OCI-LY1 (cell line): ENCODE measurements at regions not wholly inside any gene's neighbourhood (a gene's known extent, or its start where the extent isn't known, plus 50 kb on each side); places are given as distances from the start of the nearest gene placed in this dataset.

Source experiments
- H2AFZ ChIP-seq: fragments of 200-600 bp; sonication (generic), shearing (Covaris generic); 2 replicates; pipeline ENCODE4 v1.6.0; 2014; ENCODE audit warnings: antibody characterized with exemption, mild to moderate bottlenecking, low read length
- H3F3A ChIP-seq: fragments of 200-600 bp; sonication (generic), shearing (Covaris generic); 2 replicates; pipeline ENCODE4 v1.6.0; 2014; ENCODE audit warnings: mild to moderate bottlenecking, antibody characterized with exemption, low read length, moderate library complexity; ENCODE audit not compliant: insufficient read depth
- H3K27ac ChIP-seq: fragments of 200-600 bp; sonication (generic); 2 replicates; pipeline ENCODE4 v1.5.1; 2014; ENCODE audit warnings: low read length, mixed run types, mild to moderate bottlenecking, low read depth; ENCODE audit not compliant: poor library complexity, severe bottlenecking
- H3K27me3 ChIP-seq: fragments of 200-600 bp; sonication (generic); 2 replicates; pipeline ENCODE4 v1.6.0; 2014; ENCODE audit warnings: antibody characterized with exemption, mild to moderate bottlenecking, low read length, moderate library complexity; ENCODE audit not compliant: insufficient read depth
- H3K36me3 ChIP-seq: fragments of 200-600 bp; sonication (generic); 2 replicates; pipeline ENCODE4 v1.6.1; 2014; ENCODE audit warnings: mild to moderate bottlenecking, antibody characterized with exemption, low read length, moderate library complexity, mixed read lengths; ENCODE audit not compliant: insufficient read depth
- H3K4me1 ChIP-seq: fragments of 200-600 bp; sonication (generic); 2 replicates; pipeline ENCODE4 v1.5.1; 2014; ENCODE audit warnings: mild to moderate bottlenecking, low read length, moderate library complexity; ENCODE audit not compliant: insufficient read depth, severe bottlenecking
- H3K4me2 ChIP-seq: fragments of 200-600 bp; sonication (generic), shearing (Covaris generic); 2 replicates; pipeline ENCODE4 v1.6.1; 2014; ENCODE audit warnings: low read length
- H3K4me3 ChIP-seq: fragments of 200-600 bp; sonication (generic); 2 replicates; pipeline ENCODE4 v1.5.1; 2014; ENCODE audit warnings: low read length, low read depth, mild to moderate bottlenecking, mixed read lengths; ENCODE audit not compliant: poor library complexity, severe bottlenecking
- H3K79me2 ChIP-seq: fragments of 200-600 bp; shearing (Covaris generic); 2 replicates; pipeline ENCODE4 v1.6.1; 2016; ENCODE audit warnings: mixed run types, low read length, mixed read lengths; ENCODE audit not compliant: insufficient read depth
- H3K9ac ChIP-seq: fragments of 200-600 bp; sonication (generic), shearing (Covaris generic); 2 replicates; pipeline ENCODE4 v1.6.1; 2014; ENCODE audit warnings: mild to moderate bottlenecking, low read length, mixed read lengths
- H3K9me2 ChIP-seq: fragments of 200-600 bp; sonication (generic), shearing (Covaris generic); 2 replicates; pipeline ENCODE4 v1.6.1; 2014; ENCODE audit warnings: low read depth, mild to moderate bottlenecking, low read length, mixed read lengths
- H3K9me3 ChIP-seq: fragments of 200-600 bp; shearing (Covaris generic); 2 replicates; pipeline ENCODE4 v1.6.1; 2014; ENCODE audit warnings: low read length, mixed read lengths
- H4K20me1 ChIP-seq: fragments of 200-600 bp; sonication (generic), shearing (Covaris generic); 2 replicates; pipeline ENCODE4 v1.6.0; 2016; ENCODE audit warnings: mild to moderate bottlenecking, low read length; ENCODE audit not compliant: insufficient read depth
- CTCF ChIP-seq: fragments of 200-600 bp; sonication (generic), shearing (Covaris generic); IDR thresholded peaks from 2 replicates; pipeline ENCODE4 v1.5.1; 2017; ENCODE audit warnings: mild to moderate bottlenecking, antibody characterized with exemption, low read length, moderate library complexity, mixed read lengths
- EZH2 ChIP-seq: fragments of 200-600 bp; sonication (generic), shearing (Covaris generic); IDR thresholded peaks from 2 replicates; pipeline ENCODE4 v1.8.0; 2017; ENCODE audit warnings: borderline replicate concordance, mixed run types, mild to moderate bottlenecking, antibody characterized with exemption, low read length, moderate library complexity, mixed read lengths

GRCh38 chr2:145807968-145808367 lies 1288.0 kb upstream of the ZEB2 start:
- H2AFZ ChIP-seq: no peak overlapping the region
- H3K4me3 ChIP-seq: no peak overlapping the region
- no peak overlapping the region for H3K27ac ChIP-seq
- no peak overlapping the region for H3K4me2 ChIP-seq
- no peaks in the 10 kb centered on the region for H3K79me2 ChIP-seq
- H3K9ac ChIP-seq: no peak overlapping the region
- H3K27me3 ChIP-seq: no peaks in the 10 kb centered on the region
- H3F3A ChIP-seq: no peaks in the 10 kb centered on the region
- H3K9me2 ChIP-seq: no peaks in the 10 kb centered on the region
- no peaks in the 10 kb centered on the region for H3K36me3 ChIP-seq
- no peaks in the 10 kb centered on the region for H3K9me3 ChIP-seq
- TF ChIP-seq CTCF (no peak), EZH2 (no peak)
- H4K20me1 ChIP-seq: no peaks in the 10 kb centered on the region
- H3K4me1 ChIP-seq: peaks cover 11% of the 10 kb centered on the region

GRCh38 chr2:145807554-145807953 lies 1287.6 kb upstream of the ZEB2 start:
- no peak overlapping the region for H3K4me3 ChIP-seq
- peak overlapping the region; percentile 73; the same call in 1 of the 2 replicates for H2AFZ ChIP-seq
- no peaks in the 10 kb centered on the region for H3K9me3 ChIP-seq
- no peaks in the 10 kb centered on the region for H3K9me2 ChIP-seq
- no peak overlapping the region for H3K4me2 ChIP-seq
- H3K36me3 ChIP-seq: no peaks in the 10 kb centered on the region
- H3K4me1 ChIP-seq: peaks cover 11% of the 10 kb centered on the region
- H3K27me3 ChIP-seq: no peaks in the 10 kb centered on the region
- no peak overlapping the region for H3K27ac ChIP-seq
- H4K20me1 ChIP-seq: no peaks in the 10 kb centered on the region
- H3K79me2 ChIP-seq: no peaks in the 10 kb centered on the region
- no peak overlapping the region for H3K9ac ChIP-seq
- no peak for TF ChIP-seq CTCF
- no peak for TF ChIP-seq EZH2
- no peaks in the 10 kb centered on the region for H3F3A ChIP-seq

- TF ChIP-seq CTCF: no peak
- no peak for TF ChIP-seq EZH2
- H3K27me3 ChIP-seq: no peaks in the 10 kb centered on the region
- H4K20me1 ChIP-seq: no peaks in the 10 kb centered on the region
- H2AFZ ChIP-seq: no peak overlapping the region
- H3K4me1 ChIP-seq: peaks cover 6% of the 10 kb centered on the region
- H3K4me2 ChIP-seq: no peak overlapping the region
- no peak overlapping the region for H3K4me3 ChIP-seq
- no peaks in the 10 kb centered on the region for H3K79me2 ChIP-seq
- no peak overlapping the region for H3K27ac ChIP-seq
- no peaks in the 10 kb centered on the region for H3K36me3 ChIP-seq
- H3F3A ChIP-seq: no peaks in the 10 kb centered on the region
- H3K9ac ChIP-seq: no peak overlapping the region
- H3K9me3 ChIP-seq: no peaks in the 10 kb centered on the region
- H3K9me2 ChIP-seq: no peaks in the 10 kb centered on the region
Observed at GRCh38 chr2:145806546-145806945, 1286.6 kb upstream of the ZEB2 start.
